BJ (cell line): ENCODE measurements at regions not wholly inside any gene's neighbourhood (a gene's known extent, or its start where the extent isn't known, plus 50 kb on each side); places are given as distances from the start of the nearest gene placed in this dataset.

Experiments used
- CTCF ChIA-PET: fragments of 350-600 bp; formaldehyde crosslinking; extraction: SDS; loops from one replicate; lab custom pipeline; 2021; ENCODE audit warnings: antibody characterized with exemption, inconsistent platforms; lab: Yijun Ruan, JAX
- POLR2A ChIA-PET: fragments of 300-600 bp; sonication (Branson Sonifier 250); formaldehyde crosslinking; extraction: SDS; loops from one replicate; lab custom pipeline; 2021; ENCODE audit warnings: antibody characterized with exemption; lab: Charles Lee
- DNase-seq: peaks from one replicate; pipeline ENCODE4 v3.0.0-alpha.2; 2011; ENCODE audit warnings: low read depth
- H3K27me3 ChIP-seq: 2 replicates; pipeline ENCODE4 v1.6.0; 2011; ENCODE audit warnings: low read length; ENCODE audit not compliant: control insufficient read depth, insufficient read depth
- H3K36me3 ChIP-seq: 2 replicates; pipeline ENCODE4 v1.5.1; 2011; ENCODE audit warnings: low read length; ENCODE audit not compliant: control insufficient read depth, insufficient read depth
- H3K4me3 ChIP-seq: 2 replicates; pipeline ENCODE4 v1.5.1; 2011; ENCODE audit warnings: low read depth, mild to moderate bottlenecking, control low read depth, low read length
- CTCF ChIP-seq: IDR thresholded peaks from 2 replicates; pipeline ENCODE4 v1.5.1; 2011; ENCODE audit warnings: low read depth, mild to moderate bottlenecking, control low read depth, inconsistent platforms, low read length, moderate library complexity; ENCODE audit not compliant: insufficient read depth

- Histone ChIP-seq H3K4me3 (no peak overlapping the region), H3K36me3 (no peaks in the 10 kb centered on the region), H3K27me3 (0 out of 2 replicates have a peak, but pooled peaks cover 1% of the 10 kb centered on the region)
- ChIA-PET POLR2A (no interaction called here), CTCF (no interaction called here)
- DNase-seq = no peak
- TF ChIP-seq CTCF = no peak
Observed at GRCh38 chr1:214154596-214155292, 126.2 kb upstream of the SMYD2 start.

- no peak overlapping the region for H3K4me3 ChIP-seq
- 0 out of 2 replicates have a peak, but pooled peaks cover 1% of the 10 kb centered on the region for H3K27me3 ChIP-seq
- CTCF ChIA-PET = interaction anchor here (0.6 kb wide), 1 partner anchor 811 kb away, joined by 3 read pairs; no protein-coding TSS in a partner anchor
- POLR2A ChIA-PET = no interaction called here
- H3K36me3 ChIP-seq = no peaks in the 10 kb centered on the region
- no peak for TF ChIP-seq CTCF
- DNase-seq = no peak
Observed at GRCh38 chr1:214155987-214156625, 124.9 kb upstream of the SMYD2 start.

GRCh38 chr1:214164173-214164572 lies 116.8 kb upstream of the SMYD2 start:
- no peak for TF ChIP-seq CTCF
- CTCF ChIA-PET = no interaction called here
- DNase-seq = no peak
- Histone ChIP-seq H3K4me3 (no peak overlapping the region), H3K36me3 (no peaks in the 10 kb centered on the region), H3K27me3 (peaks cover 3% of the 10 kb centered on the region; the same call in 1 of the 2 replicates)
- POLR2A ChIA-PET = interaction anchor here (0.7 kb wide), 1 partner anchor 14 kb away, joined by 3 read pairs; no protein-coding TSS in a partner anchor

- CTCF ChIA-PET = no interaction called here
Observed at GRCh38 chr1:214165850-214166374, 115.0 kb upstream of the SMYD2 start.

More at GRCh38 chr1:214165850-214166374, 115.0 kb upstream of the SMYD2 start:
- Histone ChIP-seq H3K4me3 (no peak overlapping the region), H3K36me3 (no peaks in the 10 kb centered on the region), H3K27me3 (peaks cover 3% of the 10 kb centered on the region; the same call in 1 of the 2 replicates)
- POLR2A ChIA-PET = no interaction called here
- DNase-seq = no peak
- no peak for TF ChIP-seq CTCF
